ENCODE measurements at regions not wholly inside any gene's neighbourhood (a gene's known extent, or its start where the extent isn't known, plus 50 kb on each side); places are given as distances from the start of the nearest gene placed in this dataset.
"Not testable (repeated sequence)": the region's sequence is repeated elsewhere in the genome, so short reads cannot be mapped to it uniquely, and the experiment has no call there.

GRCh38 chr7:106443156-106443555, 158.4 kb upstream of the NAMPT start:
- no peak for DNase-seq
- no peaks in the 10 kb centered on the region for H3K36me3 ChIP-seq
- peaks cover 0 to 3% (median 0%) of the 10 kb centered on the region in 8 donors for H3K9me3 ChIP-seq
- H3K4me1 ChIP-seq, result no peaks in the 10 kb centered on the region
- H3K27ac ChIP-seq, result no peak overlapping the region
- 82 to 93% (median 91%) methylated on average over 4 of the region's 4 CpGs for WGBS, 5 donors
- no peaks in the 10 kb centered on the region for H3K27me3 ChIP-seq (replicated peaks in 1 of 7)
- no peak for TF ChIP-seq POLR2A (IDR thresholded peaks at IDR 0.05)
- intact Hi-C loops (cut with DNase I; ENCODE audit: low total_unique reads), result no loop called here
- no peak overlapping the region for H3K4me3 ChIP-seq

DNA sequence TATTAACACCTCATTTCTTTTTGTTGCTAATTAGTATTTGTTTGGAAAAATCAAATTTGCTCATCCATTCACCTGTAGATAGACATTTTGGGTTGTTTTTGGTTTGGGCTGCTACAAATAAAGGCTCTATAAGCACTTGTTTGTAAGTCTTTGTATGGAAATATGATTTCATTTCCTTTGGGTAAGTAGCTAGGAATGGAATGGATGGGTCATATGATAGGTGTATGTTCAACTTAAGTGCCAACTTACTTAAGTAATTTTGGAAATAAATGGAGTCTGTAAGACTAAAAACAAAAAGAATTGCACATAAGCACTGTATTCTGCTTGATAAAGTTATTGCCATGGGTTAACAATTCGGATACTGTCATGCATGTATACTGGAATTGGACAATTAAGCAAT, 157.7 kb upstream of the NAMPT start:
- 76 to 91% (median 87%) methylated on average over 1 of the region's 1 CpG for WGBS, 5 donors

DNA sequence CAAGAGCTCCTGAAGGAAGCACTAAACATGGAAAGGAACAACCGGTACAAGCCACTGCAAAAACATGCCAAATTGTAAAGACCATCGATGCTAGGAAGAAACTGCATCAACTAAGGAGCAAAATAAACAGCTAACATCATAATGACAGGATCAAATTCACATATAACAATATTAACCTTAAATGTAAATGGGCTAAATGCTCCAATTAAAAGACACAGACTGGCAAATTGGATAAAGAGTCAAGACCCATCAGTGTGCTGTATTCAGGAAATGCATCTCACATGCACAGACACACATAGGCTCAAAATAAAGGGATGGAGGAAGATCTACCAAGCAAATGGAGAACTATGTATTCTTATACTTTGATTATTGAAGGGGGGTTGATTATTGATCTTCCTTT, 156.6 kb upstream of the NAMPT start:
- H3K36me3 ChIP-seq; DNase-seq; intact Hi-C loops (cut with DNase I; ENCODE audit: low total_unique reads); H3K27ac ChIP-seq; H3K4me1 ChIP-seq; H3K27me3 ChIP-seq (replicated peaks in 1 of 7); H3K4me3 ChIP-seq: not testable (repeated sequence)
- peaks cover 0 to 11% (median 0%) of the 10 kb centered on the region in 8 donors for H3K9me3 ChIP-seq
- WGBS, 5 donors, result 81 to 95% (median 91%) methylated on average over 2 of the region's 2 CpGs

More for the DNA sequence above, 157.7 kb upstream of the NAMPT start:
- TF ChIP-seq CTCF (IDR thresholded peaks at IDR 0.05 in 8 of 11, conservative IDR thresholded peaks at IDR 0.05 in 3 of 11) (no peak), POLR2A (IDR thresholded peaks at IDR 0.05) (no peak), POLR2AphosphoS5 (IDR thresholded peaks at IDR 0.05) (no peak)
- no peaks in the 10 kb centered on the region for H3K36me3 ChIP-seq
- H3K9me3 ChIP-seq, result peaks cover 0 to 6% (median 0%) of the 10 kb centered on the region in 8 donors
- no peaks in the 10 kb centered on the region for H3K4me1 ChIP-seq
- no peak for DNase-seq
- H3K4me3 ChIP-seq, result no peak overlapping the region
- no peaks in the 10 kb centered on the region for H3K27me3 ChIP-seq (replicated peaks in 1 of 7)
- no peak overlapping the region for H3K27ac ChIP-seq
- intact Hi-C loops (cut with DNase I; ENCODE audit: low total_unique reads), result no loop called here

DNA sequence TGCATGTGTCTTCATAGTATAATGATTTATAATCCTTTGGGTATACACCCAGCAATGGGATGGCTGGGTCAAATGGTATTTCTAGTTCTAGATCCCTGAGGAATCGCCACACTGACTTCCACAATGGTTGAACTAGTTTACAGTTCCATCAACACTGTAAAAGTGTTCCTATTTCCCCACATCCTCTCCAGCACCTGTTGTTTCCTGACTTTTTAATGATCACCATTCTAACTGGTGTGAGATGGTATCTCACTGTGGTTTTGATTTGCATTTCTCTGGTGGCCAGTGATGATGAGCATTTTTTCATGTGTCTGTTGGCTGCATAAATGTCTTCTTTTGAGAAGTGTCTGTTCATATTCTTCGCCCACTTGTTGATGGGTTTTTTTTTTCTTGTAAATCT, 152.2 kb upstream of the NAMPT start:
- DNase-seq; H3K9me3 ChIP-seq; H3K27me3 ChIP-seq (replicated peaks in 1 of 7); H3K4me3 ChIP-seq; H3K36me3 ChIP-seq; intact Hi-C loops (cut with DNase I; ENCODE audit: low total_unique reads); H3K4me1 ChIP-seq; H3K27ac ChIP-seq: not testable (repeated sequence)
- 44 to 89% (median 75%) methylated on average over 2 of the region's 2 CpGs for WGBS, 5 donors

DNA sequence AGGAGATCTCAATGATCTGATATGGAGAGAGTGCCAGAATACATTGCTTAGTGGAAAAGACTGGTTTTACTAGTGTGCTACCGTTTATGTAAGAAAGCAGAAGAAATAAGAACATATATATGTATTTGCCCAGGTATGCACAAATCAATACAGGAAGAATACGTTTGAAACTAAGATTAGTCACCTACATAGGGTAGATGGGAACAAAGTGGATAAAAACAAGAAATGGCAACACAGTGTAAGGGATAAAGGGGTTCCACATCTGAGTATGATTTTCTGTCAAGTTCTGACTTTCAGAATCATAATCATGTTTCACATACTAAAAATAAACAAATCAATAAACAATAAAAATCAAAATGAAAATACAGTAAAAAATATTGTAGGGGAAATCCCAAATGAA, 148.6 kb upstream of the NAMPT start:
- H3K36me3 ChIP-seq, result no peaks in the 10 kb centered on the region
- H3K27ac ChIP-seq, result no peak overlapping the region
- H3K27me3 ChIP-seq (replicated peaks in 1 of 7), result no peaks in the 10 kb centered on the region
- TF ChIP-seq CTCF (IDR thresholded peaks at IDR 0.05 in 8 of 11, conservative IDR thresholded peaks at IDR 0.05 in 3 of 11) (no peak), POLR2AphosphoS5 (IDR thresholded peaks at IDR 0.05) (no peak), POLR2A (IDR thresholded peaks at IDR 0.05) (no peak)
- WGBS, 5 donors, result 63 to 84% (median 78%) methylated on average over 2 of the region's 2 CpGs
- H3K4me3 ChIP-seq, result no peak overlapping the region
- H3K9me3 ChIP-seq, result peaks cover 0 to 8% (median 0%) of the 10 kb centered on the region in 8 donors
- no peaks in the 10 kb centered on the region for H3K4me1 ChIP-seq
- intact Hi-C loops (cut with DNase I; ENCODE audit: low total_unique reads), result no loop called here
- DNase-seq, result no peak

Data from spleen (tissue), 11 donors.